ENCODE measurements at regions not wholly inside any gene's neighbourhood (a gene's known extent, or its start where the extent isn't known, plus 50 kb on each side); places are given as distances from the start of the nearest gene placed in this dataset.

DNA sequence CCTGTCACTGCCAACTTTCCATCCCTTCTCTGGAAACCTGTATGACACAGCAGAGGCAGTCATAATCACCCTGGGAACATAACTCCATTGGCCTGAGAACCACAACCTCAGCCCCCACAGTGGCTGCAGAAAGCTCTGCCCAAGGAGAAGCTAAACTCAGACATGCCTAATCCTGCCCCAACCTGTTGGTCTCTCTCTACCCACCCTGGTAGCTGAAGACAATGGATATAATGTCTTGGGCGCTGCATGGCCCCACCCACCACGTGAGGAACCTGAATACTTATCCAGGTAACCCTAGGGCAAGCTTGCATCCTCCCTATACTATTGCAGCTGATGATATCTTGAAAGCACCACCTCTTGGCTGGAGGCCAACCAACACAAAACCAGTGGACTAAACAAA is 225.2 kb downstream of the TEX13C start (continued):
- TF ChIP-seq, protein P1, sequence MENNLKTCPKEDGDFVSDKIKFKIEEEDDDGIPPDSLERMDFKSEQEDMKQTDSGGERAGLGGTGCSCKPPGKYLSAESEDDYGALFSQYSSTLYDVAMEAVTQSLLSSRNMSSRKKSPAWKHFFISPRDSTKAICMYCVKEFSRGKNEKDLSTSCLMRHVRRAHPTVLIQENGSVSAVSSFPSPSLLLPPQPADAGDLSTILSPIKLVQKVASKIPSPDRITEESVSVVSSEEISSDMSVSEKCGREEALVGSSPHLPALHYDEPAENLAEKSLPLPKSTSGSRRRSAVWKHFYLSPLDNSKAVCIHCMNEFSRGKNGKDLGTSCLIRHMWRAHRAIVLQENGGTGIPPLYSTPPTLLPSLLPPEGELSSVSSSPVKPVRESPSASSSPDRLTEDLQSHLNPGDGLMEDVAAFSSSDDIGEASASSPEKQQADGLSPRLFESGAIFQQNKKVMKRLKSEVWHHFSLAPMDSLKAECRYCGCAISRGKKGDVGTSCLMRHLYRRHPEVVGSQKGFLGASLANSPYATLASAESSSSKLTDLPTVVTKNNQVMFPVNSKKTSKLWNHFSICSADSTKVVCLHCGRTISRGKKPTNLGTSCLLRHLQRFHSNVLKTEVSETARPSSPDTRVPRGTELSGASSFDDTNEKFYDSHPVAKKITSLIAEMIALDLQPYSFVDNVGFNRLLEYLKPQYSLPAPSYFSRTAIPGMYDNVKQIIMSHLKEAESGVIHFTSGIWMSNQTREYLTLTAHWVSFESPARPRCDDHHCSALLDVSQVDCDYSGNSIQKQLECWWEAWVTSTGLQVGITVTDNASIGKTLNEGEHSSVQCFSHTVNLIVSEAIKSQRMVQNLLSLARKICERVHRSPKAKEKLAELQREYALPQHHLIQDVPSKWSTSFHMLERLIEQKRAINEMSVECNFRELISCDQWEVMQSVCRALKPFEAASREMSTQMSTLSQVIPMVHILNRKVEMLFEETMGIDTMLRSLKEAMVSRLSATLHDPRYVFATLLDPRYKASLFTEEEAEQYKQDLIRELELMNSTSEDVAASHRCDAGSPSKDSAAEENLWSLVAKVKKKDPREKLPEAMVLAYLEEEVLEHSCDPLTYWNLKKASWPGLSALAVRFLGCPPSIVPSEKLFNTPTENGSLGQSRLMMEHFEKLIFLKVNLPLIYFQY (CRISPR knock-in tag; IDR thresholded peaks at IDR 0.05; ENCODE audit: borderline replicate concordance), result no peak
- TF ChIP-seq ISX (CRISPR knock-in tag; conservative IDR thresholded peaks at IDR 0.05), result no peak
- TF ChIP-seq ZNF331 (CRISPR knock-in tag; IDR thresholded peaks at IDR 0.05), result no peak
- no peak for TF ChIP-seq HOXA3 (CRISPR knock-in tag; IDR thresholded peaks at IDR 0.05)
- TF ChIP-seq RELA (CRISPR knock-in tag; IDR thresholded peaks at IDR 0.05), result no peak
- TF ChIP-seq, protein P2, sequence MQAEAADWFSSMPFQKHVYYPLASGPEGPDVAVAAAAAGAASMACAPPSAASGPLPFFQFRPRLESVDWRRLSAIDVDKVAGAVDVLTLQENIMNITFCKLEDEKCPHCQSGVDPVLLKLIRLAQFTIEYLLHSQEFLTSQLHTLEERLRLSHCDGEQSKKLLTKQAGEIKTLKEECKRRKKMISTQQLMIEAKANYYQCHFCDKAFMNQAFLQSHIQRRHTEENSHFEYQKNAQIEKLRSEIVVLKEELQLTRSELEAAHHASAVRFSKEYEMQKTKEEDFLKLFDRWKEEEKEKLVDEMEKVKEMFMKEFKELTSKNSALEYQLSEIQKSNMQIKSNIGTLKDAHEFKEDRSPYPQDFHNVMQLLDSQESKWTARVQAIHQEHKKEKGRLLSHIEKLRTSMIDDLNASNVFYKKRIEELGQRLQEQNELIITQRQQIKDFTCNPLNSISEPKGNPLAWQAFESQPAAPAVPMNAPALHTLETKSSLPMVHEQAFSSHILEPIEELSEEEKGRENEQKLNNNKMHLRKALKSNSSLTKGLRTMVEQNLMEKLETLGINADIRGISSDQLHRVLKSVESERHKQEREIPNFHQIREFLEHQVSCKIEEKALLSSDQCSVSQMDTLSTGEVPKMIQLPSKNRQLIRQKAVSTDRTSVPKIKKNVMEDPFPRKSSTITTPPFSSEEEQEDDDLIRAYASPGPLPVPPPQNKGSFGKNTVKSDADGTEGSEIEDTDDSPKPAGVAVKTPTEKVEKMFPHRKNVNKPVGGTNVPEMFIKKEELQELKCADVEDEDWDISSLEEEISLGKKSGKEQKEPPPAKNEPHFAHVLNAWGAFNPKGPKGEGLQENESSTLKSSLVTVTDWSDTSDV (CRISPR knock-in tag; IDR thresholded peaks at IDR 0.05), result no peak

DNA sequence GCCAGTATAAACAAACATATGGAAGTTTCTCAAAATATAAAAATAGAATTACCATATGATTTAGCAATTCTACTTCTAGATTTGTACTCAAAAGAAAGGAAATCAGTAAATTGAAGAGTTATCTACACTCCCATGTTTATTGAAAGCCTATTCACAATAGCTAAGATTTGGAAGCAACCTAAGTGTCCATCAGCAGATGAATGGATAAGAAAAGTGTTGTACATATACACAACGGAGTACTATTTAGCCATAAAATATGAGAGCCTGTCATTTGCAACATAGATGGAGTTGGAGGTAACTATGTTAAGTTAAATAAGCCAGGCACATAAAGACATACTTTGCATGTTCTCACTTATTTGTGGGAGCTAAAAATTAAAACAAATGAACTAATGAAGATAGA is 257.8 kb downstream of the TEX13C start:
- Histone ChIP-seq H3K4me1 (ENCODE audit: insufficient read depth, low read length) (no peaks in the 10 kb centered on the region), H3K27ac (ENCODE audit: extremely low read length, insufficient read depth, low read length) (no peak overlapping the region), H2AFZ (ENCODE audit: low read length) (no peak overlapping the region), H3K4me3 (replicated peaks in 1 of 3; ENCODE audit: insufficient read depth in 1 of 3, low read depth in 2 of 3, low read length in 3 of 3) (no peak overlapping the region), H3K27me3 (ENCODE audit: control insufficient read depth in 1 of 2, insufficient read depth in 2 of 2, low read length in 2 of 2) (no peaks in the 10 kb centered on the region), H3K9ac (ENCODE audit: insufficient read depth, low read depth, low read length) (no peak overlapping the region), H3K36me3 (replicated peaks in 1 of 2; ENCODE audit: control insufficient read depth in 1 of 2, insufficient read depth in 2 of 2, low read length in 2 of 2) (no peaks in the 10 kb centered on the region), H4K20me1 (ENCODE audit: insufficient read depth, low read length) (no peaks in the 10 kb centered on the region), H3K79me2 (ENCODE audit: insufficient read depth, low read length) (no peaks in the 10 kb centered on the region), H3K9me3 (ENCODE audit: low read length) (peaks cover 30% of the 10 kb centered on the region), H3K4me2 (ENCODE audit: low read depth, low read length) (no peak overlapping the region)
- FAIRE-seq (no peak), ATAC-seq (no peak), DNase-seq (ENCODE audit: low spot score) (no peak)
- in situ Hi-C loops (cut with HindIII; ENCODE audit: extremely low pct_ligation_motif_present, low pct_unique_long_range_greater_than_20kb) (no loop called here), intact Hi-C loops (cut with micrococcal nuclease; ENCODE audit: unreplicated experiment) (no loop called here)
- WGBS (ENCODE audit: low lambda C conversion rate), result 0% methylated on average over 1 of the region's 1 CpG
- CTCF ChIA-PET (ENCODE audit: low intra/inter-chr PET ratio, low total read pairs), result no interaction called here
- BruUV-seq (replicated peaks), result no TSS peak
- POLR2A ChIA-PET, result no interaction called here
- TF ChIP-seq HNRNPK (IDR thresholded peaks at IDR 0.05; ENCODE audit: low read depth, low read length, poor library complexity, severe bottlenecking), result no peak
- TF ChIP-seq FOXC1 (CRISPR knock-in tag; IDR thresholded peaks at IDR 0.05; ENCODE audit: borderline replicate concordance), result no peak
- TF ChIP-seq SOX5 (CRISPR knock-in tag; IDR thresholded peaks at IDR 0.05; ENCODE audit: borderline replicate concordance), result no peak
- no peak for TF ChIP-seq ZNF350 (CRISPR knock-in tag; IDR thresholded peaks at IDR 0.05; ENCODE audit: borderline replicate concordance, low read depth)
- no peak for TF ChIP-seq TBX2 (CRISPR knock-in tag; IDR thresholded peaks at IDR 0.05; ENCODE audit: borderline replicate concordance)
- no peak for TF ChIP-seq ZNF777 (CRISPR knock-in tag; IDR thresholded peaks at IDR 0.05)
- TF ChIP-seq, protein P3, sequence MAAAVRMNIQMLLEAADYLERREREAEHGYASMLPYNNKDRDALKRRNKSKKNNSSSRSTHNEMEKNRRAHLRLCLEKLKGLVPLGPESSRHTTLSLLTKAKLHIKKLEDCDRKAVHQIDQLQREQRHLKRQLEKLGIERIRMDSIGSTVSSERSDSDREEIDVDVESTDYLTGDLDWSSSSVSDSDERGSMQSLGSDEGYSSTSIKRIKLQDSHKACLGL (CRISPR knock-in tag; IDR thresholded peaks at IDR 0.05), result no peak
- no peak for TF ChIP-seq ZKSCAN5 (CRISPR knock-in tag; IDR thresholded peaks at IDR 0.05)
- TF ChIP-seq, protein P4, sequence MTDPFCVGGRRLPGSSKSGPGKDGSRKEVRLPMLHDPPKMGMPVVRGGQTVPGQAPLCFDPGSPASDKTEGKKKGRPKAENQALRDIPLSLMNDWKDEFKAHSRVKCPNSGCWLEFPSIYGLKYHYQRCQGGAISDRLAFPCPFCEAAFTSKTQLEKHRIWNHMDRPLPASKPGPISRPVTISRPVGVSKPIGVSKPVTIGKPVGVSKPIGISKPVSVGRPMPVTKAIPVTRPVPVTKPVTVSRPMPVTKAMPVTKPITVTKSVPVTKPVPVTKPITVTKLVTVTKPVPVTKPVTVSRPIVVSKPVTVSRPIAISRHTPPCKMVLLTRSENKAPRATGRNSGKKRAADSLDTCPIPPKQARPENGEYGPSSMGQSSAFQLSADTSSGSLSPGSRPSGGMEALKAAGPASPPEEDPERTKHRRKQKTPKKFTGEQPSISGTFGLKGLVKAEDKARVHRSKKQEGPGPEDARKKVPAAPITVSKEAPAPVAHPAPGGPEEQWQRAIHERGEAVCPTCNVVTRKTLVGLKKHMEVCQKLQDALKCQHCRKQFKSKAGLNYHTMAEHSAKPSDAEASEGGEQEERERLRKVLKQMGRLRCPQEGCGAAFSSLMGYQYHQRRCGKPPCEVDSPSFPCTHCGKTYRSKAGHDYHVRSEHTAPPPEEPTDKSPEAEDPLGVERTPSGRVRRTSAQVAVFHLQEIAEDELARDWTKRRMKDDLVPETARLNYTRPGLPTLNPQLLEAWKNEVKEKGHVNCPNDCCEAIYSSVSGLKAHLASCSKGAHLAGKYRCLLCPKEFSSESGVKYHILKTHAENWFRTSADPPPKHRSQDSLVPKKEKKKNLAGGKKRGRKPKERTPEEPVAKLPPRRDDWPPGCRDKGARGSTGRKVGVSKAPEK (CRISPR knock-in tag; IDR thresholded peaks at IDR 0.05; ENCODE audit: borderline replicate concordance), result no peak
